Posterior cingulate gyrus (tissue), 11 donors: ENCODE measurements at regions not wholly inside any gene's neighbourhood (a gene's known extent, or its start where the extent isn't known, plus 50 kb on each side); places are given as distances from the start of the nearest gene placed in this dataset.

Experiments
- DNase-seq, 10 donors: peaks; one replicate each; pipeline versions ENCODE4 v3.0.0 to v3.0.0-alpha.2; 2020 to 2021; ENCODE audit warnings: mixed read lengths in 3 of 10
- intact Hi-C: fragments of 100-400 bp; cut with DNase I; formaldehyde crosslinking; loops from one replicate; pipeline ENCODE4 v1.15.1; 2023

DNA sequence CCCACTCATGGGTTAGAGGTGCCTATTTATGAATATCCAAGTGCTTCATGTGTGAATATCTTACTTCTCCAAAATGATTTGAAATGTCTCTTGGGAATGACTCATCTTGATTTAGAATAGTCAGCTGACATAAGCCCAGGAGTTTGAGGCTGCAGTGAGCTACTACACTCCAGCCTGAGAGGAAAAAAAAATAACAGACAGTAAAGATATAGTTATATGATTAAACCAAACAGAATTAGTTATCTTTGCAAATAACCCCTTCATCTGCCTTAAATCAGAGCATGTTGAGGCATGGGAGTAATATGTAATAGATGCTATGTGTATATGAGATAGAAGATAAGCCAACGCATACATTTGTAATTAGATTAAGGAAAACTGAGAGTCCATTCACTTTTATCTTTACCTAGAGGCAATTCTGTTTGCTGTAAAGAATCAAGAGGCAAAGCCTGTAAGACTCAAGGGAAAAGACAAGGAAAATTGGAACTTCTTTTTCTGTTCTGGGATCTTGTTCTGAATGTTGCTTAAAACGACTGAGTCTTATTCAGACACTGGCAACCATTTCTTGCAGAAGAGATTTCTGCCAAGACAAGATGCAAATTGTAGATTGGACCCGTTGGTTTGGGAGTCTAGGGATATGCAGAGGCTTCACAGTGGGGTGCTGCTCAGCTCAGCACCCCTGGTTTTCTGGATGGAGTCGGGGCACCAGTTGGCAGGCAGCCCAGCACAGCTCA is 104.4 kb downstream of the LIPG start:
- intact Hi-C loops, result no loop called here
- DNase-seq, result peak in 1 of 10 donors; percentile 8

DNA sequence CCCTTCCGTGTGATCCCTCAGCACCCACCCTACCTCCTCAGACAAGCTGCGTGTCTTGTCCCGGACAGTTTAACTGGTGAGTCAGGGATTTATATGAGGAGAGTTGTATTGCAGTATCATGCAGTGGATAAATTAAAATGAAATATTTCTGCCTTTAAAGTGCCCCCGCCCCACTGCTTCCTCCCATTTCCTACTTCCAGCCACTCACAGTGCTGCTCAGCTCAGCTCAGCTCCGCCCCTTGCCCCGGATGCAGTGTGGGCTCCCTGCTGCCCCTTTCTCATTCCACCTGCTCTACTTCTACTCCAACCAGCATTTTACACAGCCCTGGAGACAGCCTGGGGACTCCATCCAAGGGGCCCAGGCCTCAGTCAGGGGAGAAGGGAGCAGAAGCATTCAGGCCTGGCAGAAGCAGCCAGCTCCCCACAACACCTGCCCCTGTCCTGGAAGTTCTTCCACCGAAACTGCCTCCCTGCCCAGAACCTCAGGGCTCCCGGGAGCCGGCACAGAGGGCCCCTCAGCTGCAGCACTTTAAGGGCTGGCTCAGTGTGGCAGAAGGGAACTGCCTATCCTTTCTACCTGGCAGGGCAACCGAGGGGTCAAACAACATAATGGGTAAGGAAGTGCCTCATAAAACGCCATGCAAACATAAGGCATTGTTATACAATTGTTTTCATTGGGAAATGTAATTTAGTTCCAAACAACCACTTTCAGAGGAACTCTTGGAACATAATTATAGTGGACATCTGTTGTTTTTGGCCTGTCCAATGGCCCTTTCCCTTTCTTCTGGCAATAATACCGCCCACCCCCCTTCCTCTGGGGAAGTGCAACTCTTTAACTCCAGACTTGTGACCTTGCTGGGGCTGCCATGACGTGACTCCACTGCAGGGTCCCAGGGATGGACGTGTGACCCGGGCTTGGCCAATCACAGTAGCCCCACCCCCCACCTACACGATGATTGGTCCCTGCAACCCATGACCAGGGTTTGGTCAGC is 102.3 kb downstream of the LIPG start:
- intact Hi-C loops, result no loop called here
- DNase-seq, result peak in 1 of 10 donors; percentile 51

DNA sequence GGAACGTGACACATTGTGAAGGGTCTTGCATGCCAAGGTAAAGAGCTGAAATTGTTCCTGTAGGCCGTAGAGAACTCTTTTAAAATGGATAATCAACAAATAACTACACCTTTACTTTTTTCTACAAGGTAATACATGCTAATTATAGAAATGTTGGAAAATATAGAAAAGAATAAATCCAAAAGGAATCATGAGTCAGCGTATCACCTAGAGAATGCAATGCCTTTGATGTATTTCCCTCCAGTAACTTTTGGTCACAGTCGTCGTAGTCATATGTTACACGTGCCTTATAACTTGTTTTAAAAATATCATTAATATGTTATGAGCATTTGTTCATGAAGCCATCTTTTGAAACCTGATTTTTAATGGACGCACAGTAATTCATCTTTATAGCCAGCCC is 100.6 kb downstream of the LIPG start:
- DNase-seq, result no peak
- intact Hi-C loops, result no loop called here

DNA sequence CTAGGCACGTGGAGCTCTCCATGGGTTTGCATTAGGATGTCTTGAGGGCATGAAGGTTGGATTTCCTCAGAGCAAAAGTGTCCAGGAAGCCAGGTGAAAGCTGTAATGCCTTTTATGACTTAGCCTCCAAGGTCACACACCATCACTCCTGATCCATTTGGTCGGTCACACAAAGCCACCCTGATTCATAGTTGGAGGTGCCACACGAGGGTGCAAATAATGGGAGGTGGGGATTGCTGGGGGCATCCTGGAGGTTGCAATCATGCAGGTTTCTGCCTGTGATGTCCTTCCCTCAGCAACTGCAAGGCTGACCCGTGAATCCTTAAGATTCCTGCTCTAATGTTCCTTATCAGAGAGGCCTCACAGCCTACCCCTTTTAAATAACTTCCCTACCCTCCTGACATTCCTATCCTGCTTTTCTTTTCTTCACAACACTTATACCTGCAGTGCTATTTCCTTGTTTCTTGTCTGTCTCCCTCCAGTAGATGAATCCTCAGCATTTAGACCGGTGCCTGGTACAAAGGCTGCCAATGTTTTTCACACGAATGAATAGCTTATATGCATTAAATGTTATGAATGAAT is 97.1 kb downstream of the LIPG start:
- no peak for DNase-seq
- intact Hi-C loops, result no loop called here

DNA sequence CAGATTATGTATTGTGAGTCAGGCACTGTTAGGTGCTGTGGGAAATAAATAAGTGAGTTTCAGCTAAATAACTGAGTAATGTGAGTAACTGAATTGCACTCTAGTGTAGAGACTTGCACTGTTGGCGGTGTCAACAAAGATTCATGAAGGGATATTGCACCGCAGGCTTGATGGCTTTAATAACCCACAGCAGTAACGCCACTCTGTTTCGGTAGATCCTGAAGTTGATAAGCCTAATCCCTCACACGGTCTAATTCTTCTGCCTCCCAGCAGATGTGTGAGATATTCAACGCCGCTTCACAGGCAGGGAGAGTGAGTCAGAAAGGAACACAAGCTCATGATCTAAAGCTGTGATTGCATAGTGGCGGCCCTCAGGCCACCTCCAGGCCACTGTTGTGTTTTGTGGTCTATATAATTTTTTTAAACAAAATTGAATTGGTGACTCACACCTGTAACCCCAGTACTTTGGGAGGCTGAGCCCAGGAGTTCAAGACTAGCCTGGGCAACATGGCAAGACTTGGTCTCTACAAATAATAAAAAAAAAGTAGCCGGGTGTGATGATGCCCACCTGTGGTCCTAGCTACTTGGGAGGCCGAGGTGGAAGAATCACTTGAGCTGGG is 94.3 kb downstream of the LIPG start:
- intact Hi-C loops, result no loop called here
- DNase-seq, result no peak

DNA sequence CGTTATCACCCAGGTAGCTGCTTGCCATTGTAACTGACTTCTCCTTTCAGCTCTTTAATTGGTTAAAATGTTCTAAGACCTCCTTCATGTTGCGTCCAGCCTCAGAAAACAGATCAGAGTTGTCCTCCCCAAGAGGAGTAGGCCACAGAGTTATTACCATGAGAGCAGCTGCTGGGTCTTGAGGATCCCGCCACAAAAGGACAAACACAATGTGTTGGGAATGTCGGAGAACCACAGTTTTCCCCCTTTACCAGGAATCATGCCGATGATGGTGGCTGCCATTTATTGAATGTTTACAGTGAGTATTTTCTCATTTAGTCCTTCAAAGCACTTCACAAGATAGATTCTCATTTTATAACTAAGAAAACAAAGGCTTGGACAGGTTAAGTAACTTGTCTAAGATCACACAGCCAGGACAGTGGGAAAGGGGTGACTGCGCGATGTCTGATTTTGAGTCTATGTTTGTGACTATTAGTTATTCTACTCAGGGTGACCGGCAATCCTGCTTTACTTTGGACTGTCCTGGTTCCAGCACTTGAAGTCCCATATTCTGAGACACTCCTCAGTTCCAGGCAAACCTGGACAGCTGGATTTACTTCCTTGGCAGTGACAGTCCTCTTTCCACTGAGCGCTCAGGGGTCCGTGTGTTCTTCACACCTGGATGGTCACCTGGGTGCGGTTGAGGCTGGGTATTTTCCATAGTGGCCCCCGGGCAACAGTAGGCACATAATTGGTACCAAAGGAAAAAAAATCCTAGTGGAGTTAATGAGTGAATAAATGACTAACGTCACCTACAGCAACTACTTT is 93.6 kb downstream of the LIPG start:
- intact Hi-C loops, result no loop called here
- DNase-seq, result no peak

DNA sequence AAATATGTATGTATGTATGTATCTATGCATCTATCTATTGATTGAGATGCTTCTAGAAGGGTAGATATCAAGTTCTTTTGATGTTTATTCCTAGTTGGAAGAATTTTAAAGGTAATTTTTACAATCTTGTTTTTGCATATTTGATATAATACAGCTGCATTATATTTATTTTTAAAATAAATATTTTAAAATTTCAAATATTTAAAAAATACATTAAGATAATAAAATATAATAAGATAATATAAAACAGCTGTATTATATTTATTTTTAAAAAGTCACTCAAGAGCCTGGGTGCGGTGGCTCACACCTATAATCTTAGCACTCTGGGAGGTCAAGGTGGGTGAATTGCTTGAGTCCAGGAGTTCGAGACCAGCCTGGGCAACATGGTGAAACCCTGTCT is 92.5 kb downstream of the LIPG start:
- no peak for DNase-seq
- intact Hi-C loops, result no loop called here

DNA sequence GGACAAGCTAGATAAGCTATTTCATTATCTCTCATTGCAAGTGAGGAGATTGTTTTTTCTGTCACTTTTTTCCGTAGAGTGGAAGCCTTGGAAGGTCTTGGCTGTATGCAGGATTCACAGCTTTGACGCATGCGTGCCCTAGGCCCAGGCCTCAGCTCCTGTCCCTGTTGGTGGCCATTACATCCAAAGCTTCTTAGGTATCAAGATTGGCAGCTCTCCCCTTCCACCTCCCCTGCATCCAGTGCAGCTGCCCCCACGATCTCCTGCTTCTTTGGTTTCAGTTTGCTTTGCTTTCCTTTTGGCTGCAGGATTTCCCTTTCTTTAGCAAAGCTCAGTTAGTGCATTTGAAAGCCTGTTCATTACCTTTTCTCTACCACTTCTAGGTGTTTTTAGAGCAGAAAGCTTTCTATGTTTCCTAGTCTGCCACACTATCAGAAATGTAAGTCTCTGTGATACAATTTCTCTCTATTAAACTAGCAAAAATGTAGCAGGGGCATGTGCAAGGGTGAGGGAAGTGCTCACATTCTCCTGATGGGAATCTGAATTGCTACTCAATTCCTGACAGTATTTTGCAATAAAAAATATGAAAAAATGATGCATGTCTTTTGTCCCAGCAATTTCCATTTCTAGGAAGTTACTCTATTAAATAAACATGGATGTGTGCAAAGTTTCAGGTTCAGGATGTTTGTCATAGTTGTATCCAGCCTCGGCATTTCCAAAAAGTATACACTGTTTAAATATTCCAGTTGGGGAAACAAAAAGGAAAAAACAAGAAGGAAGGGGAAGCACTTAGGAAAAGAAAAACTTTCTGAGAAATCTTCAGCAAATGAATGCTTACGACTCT is 91.2 kb downstream of the LIPG start:
- intact Hi-C loops, result no loop called here
- DNase-seq, result no peak

DNA sequence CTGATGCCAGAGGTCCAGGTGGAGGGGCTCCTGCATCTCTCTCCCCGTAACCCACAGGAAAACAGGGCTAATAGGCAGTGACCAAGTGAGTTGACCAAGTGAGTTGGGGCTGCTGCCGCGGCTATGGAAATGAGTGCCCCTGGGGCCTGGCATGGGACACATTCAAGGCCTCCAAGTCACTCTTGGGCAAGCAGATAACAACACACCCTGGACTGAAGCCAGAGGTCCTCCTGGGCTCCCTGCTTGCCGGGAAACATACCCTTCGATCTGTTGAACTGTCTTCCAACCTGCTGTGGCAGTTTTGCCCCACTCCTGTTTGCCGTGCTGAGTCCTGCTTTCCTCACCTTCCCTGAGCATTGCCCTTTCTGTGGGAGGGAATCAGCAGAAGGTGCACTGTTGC is 89.2 kb downstream of the LIPG start:
- intact Hi-C loops, result no loop called here
- DNase-seq, result no peak

DNA sequence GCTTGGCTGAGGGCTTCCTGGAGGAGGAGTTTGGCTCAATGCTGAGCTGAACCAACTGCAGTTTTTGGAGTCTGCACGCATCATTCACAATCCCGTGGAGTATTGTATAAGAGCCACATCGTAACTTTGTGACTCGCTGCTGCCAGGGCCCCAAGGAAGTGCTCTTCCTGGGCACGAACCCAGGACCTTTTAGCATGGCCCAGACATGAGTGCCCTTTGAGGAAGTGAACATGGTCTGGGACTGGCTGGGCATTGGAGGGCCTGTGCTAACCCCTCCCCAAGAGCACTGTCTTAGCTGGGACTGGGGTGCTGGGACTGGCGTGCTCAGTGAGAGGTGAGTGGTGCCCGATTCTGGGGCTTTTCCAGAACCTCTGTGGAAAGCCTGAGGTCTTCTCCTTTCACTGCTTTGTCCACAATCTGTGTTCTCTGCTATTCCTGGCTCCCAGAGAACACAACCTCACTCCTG is 88.6 kb downstream of the LIPG start:
- intact Hi-C loops, result no loop called here
- DNase-seq, result no peak

DNA sequence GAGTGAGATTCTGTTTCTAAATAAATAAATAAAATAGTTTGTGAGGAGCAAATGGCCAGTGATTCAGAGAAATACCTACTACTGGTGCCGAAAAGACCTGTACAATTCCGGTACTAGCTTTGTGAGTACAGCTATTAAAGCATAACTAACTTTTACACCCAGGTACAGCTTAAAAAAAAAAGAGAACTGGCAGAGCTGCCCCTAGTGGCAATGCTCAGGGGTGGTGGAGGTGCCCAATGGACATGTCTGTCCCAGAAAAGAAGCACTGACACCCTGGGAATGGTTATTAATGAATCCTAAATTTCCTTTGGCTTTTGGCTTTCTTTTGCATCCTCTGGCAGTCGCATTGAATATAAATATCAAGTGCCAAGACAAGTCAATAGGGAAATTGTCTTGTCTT is 87.0 kb downstream of the LIPG start:
- DNase-seq, result no peak
- intact Hi-C loops, result no loop called here
